Adrenal gland (tissue), 9 donors: ENCODE measurements at regions not wholly inside any gene's neighbourhood (a gene's known extent, or its start where the extent isn't known, plus 50 kb on each side); places are given as distances from the start of the nearest gene placed in this dataset.

Experiments
- DNase-seq, 7 donors: peaks; one replicate each; pipeline ENCODE4 v3.0.0-alpha.2; 2019 to 2020
- H3K27ac ChIP-seq, 5 donors: fragments of 200-600 bp; sonication (generic) in 4 of 5; 1 replicate in 3 of 5; 2 replicates in 2 of 5; pipeline versions ENCODE4 v1.5.1 to v1.8.0; 2016 to 2020; ENCODE audit warnings: mild to moderate bottlenecking in 1 of 5
- H3K27me3 ChIP-seq: fragments of 200-600 bp; 2 replicates; pipeline ENCODE4 v1.8.0; 2021
- H3K36me3 ChIP-seq, 2 donors: fragments of 200-600 bp; replicated peaks in 1 of 2; 1 replicate in 1 of 2; 2 replicates in 1 of 2; pipeline versions ENCODE4 v1.5.1 to v1.8.0; 2018 to 2022
- H3K4me1 ChIP-seq, 2 donors: fragments of 200-600 bp; replicated peaks in 1 of 2; 1 replicate in 1 of 2; 2 replicates in 1 of 2; pipeline versions ENCODE4 v1.5.1 to v1.8.0; 2018 to 2021
- H3K4me3 ChIP-seq, 4 donors: fragments of 200-600 bp; sonication (generic) in 3 of 4; one replicate each; pipeline ENCODE4 v1.5.1; 2016 to 2018
- H3K9me3 ChIP-seq, 3 donors: fragments of 200-600 bp; sonication (generic) in 1 of 3; replicated peaks in 1 of 3; 1 replicate in 2 of 3; 2 replicates in 1 of 3; pipeline versions ENCODE4 v1.5.1 to v1.8.0; 2016 to 2021
- POLR2A ChIP-seq, 2 donors: fragments of 450-650 bp; IDR thresholded peaks; one replicate each; pipeline ENCODE4 v1.6.1; 2017; ENCODE audit warnings: antibody characterized with exemption in 2 of 2, mild to moderate bottlenecking in 2 of 2, moderate library complexity in 1 of 2
- WGBS, 4 donors: extraction: QIAGEN DNeasy Blood & Tissue Kit in 2 of 4; methylation state at CpG; one replicate each; pipeline versions ENCODE4 v1.1.5 to v1.1.7; 2013 to 2017; 5-methylcytosine and 5-hydroxymethylcytosine counted together
- intact Hi-C, 2 donors: fragments of 100-400 bp; cut with DNase I; formaldehyde crosslinking; loops; one replicate each; pipeline versions ENCODE4 v1.14.1 to v1.15.0; 2022 to 2023
- TF ChIP-seq, protein P1 (sequence below), 6 experiments: fragments of 450-650 bp in 4 of 6; fragments of 200-600 bp in 2 of 6; sonication (generic) in 1 of 6; IDR thresholded peaks; 1 replicate in 5 of 6; 2 replicates in 1 of 6; pipeline versions ENCODE4 v1.5.1 to v1.8.0; 2016 to 2021; ENCODE audit warnings: antibody characterized with exemption in 6 of 6, mild to moderate bottlenecking in 2 of 6, moderate library complexity in 1 of 6
- donor health status: healthy with polysubstance abuse.
- donor health status: Bipolar disorder and iron deficiency.
- donor health status: DM: yes; HTN: yes; CAD: no.
- donor health status: DM: no; HTN: no; CAD: no.
- donor health status: DM: no; HTN: no; CAD: no.

DNA sequence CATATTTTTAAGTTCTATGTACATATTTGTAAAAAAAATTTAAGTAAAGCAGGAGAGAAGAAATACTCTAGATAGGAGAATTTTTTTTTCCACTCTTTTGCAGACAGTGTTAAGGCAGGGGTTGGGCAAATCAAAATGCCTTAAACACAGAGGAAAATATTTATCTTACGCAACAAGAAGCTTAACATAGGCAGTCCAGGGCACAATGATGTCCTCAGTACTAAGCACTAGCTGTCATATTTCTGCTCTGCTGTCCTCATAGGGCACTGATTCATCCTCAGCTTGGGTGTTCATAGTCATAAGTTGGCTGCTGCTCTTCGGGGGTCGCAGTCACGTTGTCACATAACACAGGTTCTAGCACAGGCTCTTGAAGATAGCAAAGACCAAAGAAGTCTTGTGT, 247.4 kb downstream of the PTBP2 start:
- Histone ChIP-seq H3K27ac (no peak overlapping the region), H3K4me1 (peaks cover 0 to 5% of the 10 kb centered on the region in 2 donors), H3K4me3 (no peak overlapping the region), H3K9me3 (no peaks in the 10 kb centered on the region), H3K27me3 (no peaks in the 10 kb centered on the region), H3K36me3 (no peaks in the 10 kb centered on the region)
- 70 to 77% (median 72%) methylated on average over 4 of the region's 4 CpGs for WGBS, 4 donors
- intact Hi-C loops, result loop anchor here in 1 of 2 donors (5.0 kb wide), 1 partner anchor 1083 kb away; no protein-coding TSS in a partner anchor
- no peak for TF ChIP-seq POLR2A (IDR thresholded peaks at IDR 0.05)
- TF ChIP-seq, protein P1, sequence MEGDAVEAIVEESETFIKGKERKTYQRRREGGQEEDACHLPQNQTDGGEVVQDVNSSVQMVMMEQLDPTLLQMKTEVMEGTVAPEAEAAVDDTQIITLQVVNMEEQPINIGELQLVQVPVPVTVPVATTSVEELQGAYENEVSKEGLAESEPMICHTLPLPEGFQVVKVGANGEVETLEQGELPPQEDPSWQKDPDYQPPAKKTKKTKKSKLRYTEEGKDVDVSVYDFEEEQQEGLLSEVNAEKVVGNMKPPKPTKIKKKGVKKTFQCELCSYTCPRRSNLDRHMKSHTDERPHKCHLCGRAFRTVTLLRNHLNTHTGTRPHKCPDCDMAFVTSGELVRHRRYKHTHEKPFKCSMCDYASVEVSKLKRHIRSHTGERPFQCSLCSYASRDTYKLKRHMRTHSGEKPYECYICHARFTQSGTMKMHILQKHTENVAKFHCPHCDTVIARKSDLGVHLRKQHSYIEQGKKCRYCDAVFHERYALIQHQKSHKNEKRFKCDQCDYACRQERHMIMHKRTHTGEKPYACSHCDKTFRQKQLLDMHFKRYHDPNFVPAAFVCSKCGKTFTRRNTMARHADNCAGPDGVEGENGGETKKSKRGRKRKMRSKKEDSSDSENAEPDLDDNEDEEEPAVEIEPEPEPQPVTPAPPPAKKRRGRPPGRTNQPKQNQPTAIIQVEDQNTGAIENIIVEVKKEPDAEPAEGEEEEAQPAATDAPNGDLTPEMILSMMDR (IDR thresholded peaks at IDR 0.05), result no peak
- DNase-seq, result no peak

DNA sequence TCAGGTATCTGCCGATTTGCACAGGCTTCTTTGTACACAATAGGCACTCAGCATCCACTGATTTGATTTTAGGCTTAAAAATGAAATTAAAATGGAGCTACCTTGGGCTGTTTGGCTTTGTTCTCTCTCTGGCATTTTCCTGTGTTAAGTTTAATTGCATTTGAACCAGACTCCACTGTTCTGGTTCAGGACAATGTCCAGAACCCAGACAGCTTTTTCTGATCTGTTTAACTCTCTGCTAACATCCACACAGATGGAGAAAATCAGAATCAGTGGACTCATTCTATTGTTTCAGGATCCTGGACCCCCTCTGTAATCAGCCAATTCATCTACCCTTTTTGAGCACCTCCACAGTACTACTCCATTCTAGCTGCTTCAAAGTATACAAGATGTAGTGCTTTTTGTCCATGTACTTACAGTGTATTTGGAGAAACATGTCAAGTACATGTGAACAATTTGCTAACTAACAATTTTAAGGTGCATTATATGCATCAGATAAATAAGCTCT, 248.1 kb downstream of the PTBP2 start:
- Histone ChIP-seq H3K4me3 (no peak overlapping the region), H3K9me3 (no peaks in the 10 kb centered on the region), H3K4me1 (peaks cover 0 to 5% of the 10 kb centered on the region in 2 donors), H3K27ac (no peak overlapping the region), H3K36me3 (no peaks in the 10 kb centered on the region), H3K27me3 (no peaks in the 10 kb centered on the region)
- intact Hi-C loops, result loop anchor here in 1 of 2 donors (5.0 kb wide), 1 partner anchor 1083 kb away; no protein-coding TSS in a partner anchor
- WGBS, 4 donors, result 69 to 79% (median 73%) methylated on average over 1 of the region's 1 CpG
- no peak for TF ChIP-seq POLR2A (IDR thresholded peaks at IDR 0.05)
- no peak for DNase-seq

- Histone ChIP-seq H3K9me3 (no peaks in the 10 kb centered on the region), H3K36me3 (no peaks in the 10 kb centered on the region), H3K27me3 (no peaks in the 10 kb centered on the region), H3K27ac (no peak overlapping the region), H3K4me1 (peaks cover 0 to 5% of the 10 kb centered on the region in 2 donors), H3K4me3 (no peak overlapping the region)
- intact Hi-C loops, result no loop called here
- no peak for TF ChIP-seq POLR2A (IDR thresholded peaks at IDR 0.05)
- TF ChIP-seq, protein P1 (IDR thresholded peaks at IDR 0.05), result no peak
- no peak for DNase-seq
- WGBS, 4 donors, result 80 to 85% (median 81%) methylated on average over 2 of the region's 2 CpGs
Measured at GRCh38 chr1:96971439-96971838, 249.9 kb downstream of the PTBP2 start.

DNA sequence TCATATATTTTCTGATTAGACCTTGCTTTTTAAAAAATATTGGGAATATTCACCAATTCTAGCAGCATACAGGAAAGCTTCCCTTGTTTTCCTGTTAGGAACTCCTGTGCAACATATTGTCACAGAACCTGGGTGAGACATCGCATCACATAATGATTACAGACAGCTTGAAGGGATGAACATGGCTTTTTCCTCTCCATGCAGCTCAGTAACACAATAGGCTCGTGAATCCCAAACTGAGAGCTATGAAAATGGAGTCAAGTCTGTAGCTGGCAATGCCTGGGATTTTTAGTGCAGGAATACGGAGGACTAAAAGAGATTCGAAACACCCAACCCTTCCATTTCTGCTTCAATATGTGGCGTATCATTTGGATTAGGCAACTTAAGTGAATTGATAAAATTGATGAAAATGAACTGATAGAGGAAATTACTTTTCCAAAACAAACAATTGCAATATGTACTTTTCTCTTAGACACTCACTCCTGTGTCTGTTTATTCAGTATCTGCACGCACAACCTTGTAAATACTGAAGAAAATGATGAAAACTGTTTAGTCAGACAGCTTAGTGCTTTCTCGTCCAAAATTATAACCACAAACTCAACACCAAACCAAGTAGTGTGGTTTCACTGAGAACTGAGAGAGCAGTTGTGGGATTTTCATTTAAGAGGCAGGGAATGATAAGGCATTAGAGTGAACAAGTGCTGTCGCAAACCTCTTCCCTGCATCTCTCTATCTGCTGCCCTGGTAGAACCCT, 250.4 kb downstream of the PTBP2 start:
- Histone ChIP-seq H3K27me3 (no peaks in the 10 kb centered on the region), H3K36me3 (no peaks in the 10 kb centered on the region), H3K9me3 (no peaks in the 10 kb centered on the region), H3K27ac (no peak overlapping the region), H3K4me3 (no peak overlapping the region), H3K4me1 (peaks cover 0 to 5% of the 10 kb centered on the region in 2 donors)
- WGBS, 4 donors, result 75 to 81% (median 78%) methylated on average over 8 of the region's 8 CpGs
- no peak for DNase-seq
- no peak for TF ChIP-seq POLR2A (IDR thresholded peaks at IDR 0.05)
- TF ChIP-seq, protein P1 (IDR thresholded peaks at IDR 0.05), result no peak
- intact Hi-C loops, result no loop called here
